ENCODE measurements at regions not wholly inside any gene's neighbourhood (a gene's known extent, or its start where the extent isn't known, plus 50 kb on each side); places are given as distances from the start of the nearest gene placed in this dataset.

DNA sequence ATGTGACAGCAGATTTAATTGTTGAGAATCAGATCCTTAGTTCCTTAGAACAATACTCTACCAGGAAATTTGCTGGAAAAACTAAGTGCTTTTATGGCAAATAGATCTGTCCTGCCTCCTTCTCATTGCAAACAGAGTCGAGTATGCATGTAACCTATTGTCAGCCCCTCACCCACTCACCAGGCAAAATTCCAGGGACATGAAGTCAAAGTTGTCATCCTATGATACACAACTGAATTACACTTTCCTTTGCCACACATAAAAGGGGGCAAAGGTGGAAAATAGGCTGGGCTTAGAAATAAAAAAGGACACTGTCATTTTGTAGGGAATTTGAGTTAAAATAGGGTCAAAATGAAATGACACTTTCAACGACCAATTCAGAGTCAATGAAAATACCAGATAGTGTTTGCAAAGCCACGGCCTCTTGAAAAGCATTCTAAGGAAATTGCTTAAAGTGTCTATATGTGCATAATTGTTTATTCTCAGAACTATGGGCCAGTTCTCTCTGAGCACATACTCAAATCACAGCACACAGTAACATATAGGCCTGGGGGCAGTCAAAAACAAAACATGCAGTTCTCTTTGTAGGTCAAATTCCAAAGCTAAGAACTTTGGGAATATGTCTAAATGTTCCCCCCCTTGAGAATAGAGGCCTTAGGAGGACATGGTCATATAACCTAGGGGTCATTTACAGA lies 452.8 kb downstream of the NFIB start:
- TF ChIP-seq EZH2 (IDR thresholded peaks at IDR 0.05; ENCODE audit: insufficient read depth, poor library complexity, severe bottlenecking) (no peak), EZH2phosphoT487 (IDR thresholded peaks at IDR 0.05; ENCODE audit: insufficient read depth, low read depth) (no peak)

Data from GM23248 (cell line).